Thyroid gland (tissue), 4 donors: ENCODE measurements at regions not wholly inside any gene's neighbourhood (a gene's known extent, or its start where the extent isn't known, plus 50 kb on each side); places are given as distances from the start of the nearest gene placed in this dataset.
"Not testable (repeated sequence)": the region's sequence is repeated elsewhere in the genome, so short reads cannot be mapped to it uniquely, and the experiment has no call there.

Experiments used
- DNase-seq, 2 donors: peaks; one replicate each; pipeline ENCODE4 v3.0.0-alpha.2; 2019
- H3K27ac ChIP-seq, 3 donors: fragments of 200-600 bp; sonication (generic); 1 replicate in 2 of 3; 2 replicates in 1 of 3; pipeline ENCODE4 v1.5.1; 2016 to 2019; ENCODE audit warnings: mild to moderate bottlenecking in 1 of 3, moderate library complexity in 1 of 3
- H3K27me3 ChIP-seq: fragments of 200-600 bp; sonication (generic); one replicate; pipeline ENCODE4 v1.5.1; 2019
- H3K36me3 ChIP-seq, 2 donors: fragments of 200-600 bp; sonication (generic); one replicate each; pipeline ENCODE4 v1.5.1; 2016 to 2019
- H3K4me1 ChIP-seq, 2 donors: fragments of 200-600 bp; sonication (generic); one replicate each; pipeline ENCODE4 v1.5.1; 2017 to 2019
- H3K4me3 ChIP-seq, 3 donors: fragments of 200-600 bp; sonication (generic); replicated peaks in 1 of 3; 1 replicate in 2 of 3; 2 replicates in 1 of 3; pipeline ENCODE4 v1.5.1; 2016; ENCODE audit warnings: mild to moderate bottlenecking in 1 of 3
- H3K9me3 ChIP-seq: fragments of 200-600 bp; sonication (generic); one replicate; pipeline ENCODE4 v1.5.1; 2017
- POLR2A ChIP-seq, 2 donors: fragments of 450-650 bp; IDR thresholded peaks; one replicate each; pipeline ENCODE4 v1.6.1; 2017; ENCODE audit warnings: antibody characterized with exemption in 2 of 2, mild to moderate bottlenecking in 2 of 2, moderate library complexity in 1 of 2
- WGBS, 2 donors: methylation state at CpG; one replicate each; pipeline ENCODE4 v1.1.5; 2017; 5-methylcytosine and 5-hydroxymethylcytosine counted together
- intact Hi-C: fragments of 100-400 bp; cut with DNase I; formaldehyde crosslinking; loops from one replicate; pipeline ENCODE4 v1.15.1; 2023
- TF ChIP-seq, protein P1 (sequence below), 6 experiments: fragments of 200-600 bp in 3 of 6; fragments of 450-650 bp in 3 of 6; sonication (generic) in 3 of 6; IDR thresholded peaks; one replicate each; pipeline ENCODE4 v1.5.1; 2016 to 2019; ENCODE audit warnings: antibody characterized with exemption in 6 of 6, mild to moderate bottlenecking in 2 of 6, inconsistent platforms in 1 of 6, moderate library complexity in 1 of 6

DNA sequence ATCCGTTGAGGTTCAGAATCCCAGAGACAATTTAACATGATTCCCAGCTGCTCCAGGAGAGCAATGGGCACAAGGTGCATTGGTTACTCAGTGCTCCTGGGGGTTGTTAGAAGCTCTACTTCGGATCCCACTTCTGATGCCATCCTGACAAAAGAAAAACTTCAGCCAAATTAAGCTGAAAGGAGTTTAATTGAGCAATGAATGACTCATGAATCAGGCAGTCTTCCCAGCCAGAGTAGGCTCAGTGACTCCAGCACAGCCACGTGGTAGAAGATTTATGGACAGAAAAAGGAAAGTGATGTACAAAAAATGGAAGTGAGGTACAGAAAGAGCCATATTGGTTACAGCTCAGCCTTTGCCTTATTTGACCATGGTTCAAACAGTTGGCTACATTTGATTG lies 95.7 kb downstream of the PWWP3B start:
- Histone ChIP-seq H3K27me3 (no peaks in the 10 kb centered on the region), H3K4me3 (no peak overlapping the region), H3K36me3 (no peaks in the 10 kb centered on the region), H3K9me3 (no peaks in the 10 kb centered on the region), H3K4me1 (no peaks in the 10 kb centered on the region), H3K27ac (no peak overlapping the region)
- TF ChIP-seq, protein P1, sequence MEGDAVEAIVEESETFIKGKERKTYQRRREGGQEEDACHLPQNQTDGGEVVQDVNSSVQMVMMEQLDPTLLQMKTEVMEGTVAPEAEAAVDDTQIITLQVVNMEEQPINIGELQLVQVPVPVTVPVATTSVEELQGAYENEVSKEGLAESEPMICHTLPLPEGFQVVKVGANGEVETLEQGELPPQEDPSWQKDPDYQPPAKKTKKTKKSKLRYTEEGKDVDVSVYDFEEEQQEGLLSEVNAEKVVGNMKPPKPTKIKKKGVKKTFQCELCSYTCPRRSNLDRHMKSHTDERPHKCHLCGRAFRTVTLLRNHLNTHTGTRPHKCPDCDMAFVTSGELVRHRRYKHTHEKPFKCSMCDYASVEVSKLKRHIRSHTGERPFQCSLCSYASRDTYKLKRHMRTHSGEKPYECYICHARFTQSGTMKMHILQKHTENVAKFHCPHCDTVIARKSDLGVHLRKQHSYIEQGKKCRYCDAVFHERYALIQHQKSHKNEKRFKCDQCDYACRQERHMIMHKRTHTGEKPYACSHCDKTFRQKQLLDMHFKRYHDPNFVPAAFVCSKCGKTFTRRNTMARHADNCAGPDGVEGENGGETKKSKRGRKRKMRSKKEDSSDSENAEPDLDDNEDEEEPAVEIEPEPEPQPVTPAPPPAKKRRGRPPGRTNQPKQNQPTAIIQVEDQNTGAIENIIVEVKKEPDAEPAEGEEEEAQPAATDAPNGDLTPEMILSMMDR (IDR thresholded peaks at IDR 0.05): no peak
- TF ChIP-seq POLR2A (IDR thresholded peaks at IDR 0.05): no peak
- WGBS, 2 donors: 80 to 83% methylated on average over 2 to 3 of the region's 3 CpGs
- no peak for DNase-seq
- intact Hi-C loops: no loop called here

DNA sequence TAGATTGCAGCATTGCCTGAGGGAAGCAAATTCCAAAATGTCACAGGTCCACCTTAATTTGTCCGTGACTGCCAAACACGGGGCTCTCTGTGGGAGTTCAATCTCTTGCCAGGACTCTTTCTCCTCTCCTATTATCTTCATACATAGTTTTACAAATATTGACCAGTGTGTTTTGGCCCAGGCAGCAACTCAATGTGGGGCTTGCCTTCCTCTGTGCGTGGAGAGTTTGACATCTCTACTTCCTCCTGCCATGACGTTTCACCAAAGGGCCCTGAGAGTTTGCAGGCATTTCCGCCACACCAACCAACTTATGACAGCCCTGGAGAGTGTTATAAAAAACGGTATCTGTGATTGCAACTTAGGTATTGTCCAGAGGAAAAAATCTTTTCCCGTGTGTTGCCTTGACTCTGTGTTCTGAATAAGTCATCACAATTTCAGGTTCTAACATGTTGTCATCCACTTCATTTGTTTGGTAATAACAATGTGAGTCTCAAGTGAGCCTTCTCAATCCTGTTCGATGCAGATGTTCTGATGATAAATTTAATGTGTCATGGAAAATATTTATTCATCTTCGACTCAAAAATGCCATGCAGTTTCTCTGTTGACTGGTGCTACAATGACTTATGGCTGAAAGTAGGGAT lies 106.0 kb downstream of the PWWP3B start:
- WGBS, 2 donors: no CpG with 5 or more reads among the region's 9 CpGs
- H3K27me3 ChIP-seq, intact Hi-C loops, H3K4me3 ChIP-seq, H3K36me3 ChIP-seq, H3K27ac ChIP-seq, H3K4me1 ChIP-seq, H3K9me3 ChIP-seq, DNase-seq: not testable (repeated sequence)

DNA sequence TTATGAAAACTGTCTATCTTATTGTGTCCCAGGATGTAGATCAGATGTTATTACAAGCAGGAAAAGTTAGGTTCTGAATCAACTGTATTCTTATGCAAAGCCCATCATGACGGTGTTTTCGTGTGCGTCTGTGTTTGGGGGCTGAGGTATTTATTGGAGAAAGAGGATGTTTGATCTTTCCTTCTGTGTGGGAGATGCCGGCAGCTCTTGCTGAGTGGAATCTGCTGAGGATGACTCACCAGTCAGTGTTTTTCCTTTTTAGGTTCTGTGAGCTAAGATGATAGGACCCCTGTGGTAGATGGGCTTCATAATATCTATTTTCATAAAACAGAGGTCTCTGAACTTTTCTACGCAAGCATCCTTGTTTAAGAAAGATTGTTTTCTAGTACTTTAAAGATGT lies 107.1 kb downstream of the PWWP3B start:
- H3K27me3 ChIP-seq, H3K36me3 ChIP-seq, DNase-seq, H3K4me3 ChIP-seq, H3K9me3 ChIP-seq, H3K27ac ChIP-seq, H3K4me1 ChIP-seq, intact Hi-C loops: not testable (repeated sequence)
- WGBS, 2 donors: no CpG with 5 or more reads among the region's 5 CpGs

DNA sequence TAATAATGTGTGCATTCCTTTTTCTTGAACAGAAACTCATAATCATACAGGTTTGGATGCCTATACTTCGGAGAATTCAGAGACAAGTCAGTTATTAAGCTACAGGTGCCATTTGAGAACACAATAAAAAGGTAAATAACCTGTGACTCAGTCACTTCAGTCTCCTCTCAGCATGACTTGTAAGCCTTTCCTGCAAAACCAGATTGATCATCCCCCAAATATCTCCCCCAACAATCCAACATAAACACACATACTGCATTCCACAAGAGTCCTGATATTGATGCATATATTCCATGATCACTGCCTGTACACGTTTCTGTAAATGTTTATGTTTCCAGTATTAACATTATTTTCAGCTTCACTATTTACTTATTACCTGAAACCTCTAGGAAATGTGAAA lies 110.8 kb downstream of the PWWP3B start:
- Histone ChIP-seq H3K9me3 (no peaks in the 10 kb centered on the region), H3K36me3 (no peaks in the 10 kb centered on the region), H3K4me3 (no peak overlapping the region), H3K27ac (no peak overlapping the region), H3K4me1 (no peaks in the 10 kb centered on the region), H3K27me3 (peaks cover 4% of the 10 kb centered on the region)
- no peak for DNase-seq
- intact Hi-C loops: no loop called here
- WGBS, 2 donors: 72 to 76% methylated on average over 2 of the region's 2 CpGs
- no peak for TF ChIP-seq POLR2A (IDR thresholded peaks at IDR 0.05)

DNA sequence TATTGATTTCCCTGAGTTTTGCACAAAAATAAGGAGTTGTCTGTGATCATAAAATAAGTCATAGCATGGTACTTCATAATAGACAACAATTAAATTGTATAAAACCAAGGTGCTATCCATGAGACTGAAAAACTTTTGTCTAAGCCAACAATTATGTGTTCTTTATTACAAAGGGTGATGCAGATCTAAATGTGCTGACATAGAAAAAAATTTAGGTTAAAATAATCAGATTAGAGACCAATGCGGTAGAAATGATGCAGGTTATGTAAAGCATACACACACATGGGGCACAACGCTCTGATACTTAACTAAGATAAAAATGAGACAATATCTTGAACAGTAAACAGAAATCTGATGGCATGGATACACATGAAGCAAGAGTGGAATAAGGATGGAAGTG lies 113.3 kb downstream of the PWWP3B start:
- H3K9me3 ChIP-seq: no peaks in the 10 kb centered on the region
- H3K27me3 ChIP-seq: peaks cover 4% of the 10 kb centered on the region
- intact Hi-C loops: no loop called here
- WGBS, 2 donors: 90% methylated on average over 2 of the region's 2 CpGs
- no peak overlapping the region for H3K27ac ChIP-seq
- H3K36me3 ChIP-seq: no peaks in the 10 kb centered on the region
- H3K4me3 ChIP-seq: no peak overlapping the region
- DNase-seq: no peak
- TF ChIP-seq POLR2A (IDR thresholded peaks at IDR 0.05): no peak
- TF ChIP-seq, protein P1 (IDR thresholded peaks at IDR 0.05): no peak
- no peaks in the 10 kb centered on the region for H3K4me1 ChIP-seq

DNA sequence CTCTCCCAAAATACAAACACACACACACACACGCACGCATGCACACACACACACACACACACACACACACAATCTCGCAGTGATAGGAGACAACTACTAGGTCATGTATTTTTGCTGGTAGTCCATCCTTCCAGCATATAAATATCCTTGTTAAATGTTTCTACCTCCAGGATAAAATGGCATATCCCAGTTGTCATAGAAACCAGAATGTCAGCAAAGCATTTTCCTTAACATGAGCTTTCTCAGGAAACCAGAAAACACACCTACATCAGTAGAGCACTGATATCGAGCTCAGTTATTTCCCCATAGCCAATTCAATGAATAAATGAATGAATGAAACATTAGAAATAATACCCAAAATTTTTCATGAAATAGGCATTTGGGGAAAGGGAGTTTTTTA lies 115.7 kb downstream of the PWWP3B start:
- WGBS, 2 donors: 91 to 95% methylated on average over 4 of the region's 4 CpGs
- no peaks in the 10 kb centered on the region for H3K9me3 ChIP-seq
- intact Hi-C loops: no loop called here
- TF ChIP-seq POLR2A (IDR thresholded peaks at IDR 0.05): no peak
- TF ChIP-seq, protein P1 (IDR thresholded peaks at IDR 0.05): no peak
- no peak overlapping the region for H3K27ac ChIP-seq
- no peaks in the 10 kb centered on the region for H3K4me1 ChIP-seq
- DNase-seq: no peak
- H3K27me3 ChIP-seq: peaks cover 4% of the 10 kb centered on the region
- H3K4me3 ChIP-seq: no peak overlapping the region
- no peaks in the 10 kb centered on the region for H3K36me3 ChIP-seq
